Neural crest cell (in vitro differentiated cells): ENCODE measurements at regions not wholly inside any gene's neighbourhood (a gene's known extent, or its start where the extent isn't known, plus 50 kb on each side); places are given as distances from the start of the nearest gene placed in this dataset.
"Not testable (repeated sequence)": the region's sequence is repeated elsewhere in the genome, so short reads cannot be mapped to it uniquely, and the experiment has no call there.

Experiments used
- DNase-seq: peaks from one replicate; pipeline ENCODE4 v3.0.0; 2021; ENCODE audit warnings: low read depth, mixed read lengths, low spot score
- H3K27ac Mint-ChIP-seq: one replicate; pipeline ENCODE4 v1.8.0; 2021; ENCODE audit warnings: mild to moderate bottlenecking, mixed read lengths; ENCODE audit not compliant: unreplicated experiment
- H3K27me3 Mint-ChIP-seq: 2 replicates; pipeline ENCODE4 v1.8.0; 2021; ENCODE audit warnings: low read depth, mild to moderate bottlenecking, mixed read lengths
- H3K36me3 Mint-ChIP-seq: 2 replicates; pipeline ENCODE4 v1.8.0; 2021; ENCODE audit warnings: low read depth, mild to moderate bottlenecking, mixed read lengths
- H3K4me1 Mint-ChIP-seq: 2 replicates; pipeline ENCODE4 v1.8.0; 2021; ENCODE audit warnings: mixed read lengths
- H3K4me3 Mint-ChIP-seq: one replicate; pipeline ENCODE4 v1.8.0; 2021; ENCODE audit warnings: mild to moderate bottlenecking, mixed read lengths
- H3K9me3 Mint-ChIP-seq: 2 replicates; pipeline ENCODE4 v1.8.0; 2021; ENCODE audit warnings: mixed read lengths
- CTCF ChIP-seq: fragments of 200-600 bp; sonication (generic); conservative IDR thresholded peaks from 2 replicates; pipeline ENCODE4 v1.5.0; 2021; ENCODE audit warnings: antibody characterized with exemption, mild to moderate bottlenecking

- no peak for TF ChIP-seq CTCF
- Mint-ChIP-seq H3K4me1 (peaks cover 16% of the 10 kb centered on the region), H3K27ac (no peak overlapping the region), H3K27me3 (no peaks in the 10 kb centered on the region), H3K4me3 (no peak overlapping the region), H3K9me3 (peaks cover 12% of the 10 kb centered on the region), H3K36me3 (peaks cover 6% of the 10 kb centered on the region)
- DNase-seq: no peak
These were observed 109.7 kb downstream of the C12orf75 start for GRCh38 chr12:105440037-105440664.

GRCh38 chr12:105443802-105444652, 113.5 kb downstream of the C12orf75 start:
- Mint-ChIP-seq H3K4me1 (peaks cover 19% of the 10 kb centered on the region), H3K36me3 (peaks cover 6% of the 10 kb centered on the region), H3K4me3 (no peak overlapping the region), H3K27ac (no peak overlapping the region), H3K9me3 (peaks cover 9% of the 10 kb centered on the region), H3K27me3 (no peaks in the 10 kb centered on the region)
- no peak for DNase-seq
- TF ChIP-seq CTCF: no peak

GRCh38 chr12:105444653-105445102, 114.2 kb downstream of the C12orf75 start:
- peaks cover 4% of the 10 kb centered on the region for H3K36me3 Mint-ChIP-seq
- no peaks in the 10 kb centered on the region for H3K27me3 Mint-ChIP-seq
- peaks cover 19% of the 10 kb centered on the region for H3K4me1 Mint-ChIP-seq
- no peak overlapping the region for H3K4me3 Mint-ChIP-seq
- no peak for TF ChIP-seq CTCF
- H3K27ac Mint-ChIP-seq: no peak overlapping the region
- no peak for DNase-seq
- peaks cover 6% of the 10 kb centered on the region for H3K9me3 Mint-ChIP-seq

- Mint-ChIP-seq H3K9me3 (peaks cover under 1% of the 10 kb centered on the region), H3K27me3 (no peaks in the 10 kb centered on the region), H3K4me3 (no peak overlapping the region), H3K36me3 (no peaks in the 10 kb centered on the region), H3K4me1 (peaks cover 19% of the 10 kb centered on the region), H3K27ac (no peak overlapping the region)
- no peak for DNase-seq
- TF ChIP-seq CTCF: no peak
These were observed 114.8 kb downstream of the C12orf75 start for GRCh38 chr12:105445249-105445648.

GRCh38 chr12:105445649-105446048, 115.2 kb downstream of the C12orf75 start:
- DNase-seq: no peak
- no peak overlapping the region for H3K27ac Mint-ChIP-seq
- H3K36me3 Mint-ChIP-seq: no peaks in the 10 kb centered on the region
- peaks cover 19% of the 10 kb centered on the region for H3K4me1 Mint-ChIP-seq
- no peaks in the 10 kb centered on the region for H3K27me3 Mint-ChIP-seq
- no peaks in the 10 kb centered on the region for H3K9me3 Mint-ChIP-seq
- no peak overlapping the region for H3K4me3 Mint-ChIP-seq
- TF ChIP-seq CTCF: no peak

GRCh38 chr12:105446460-105446859, 116.0 kb downstream of the C12orf75 start:
- H3K4me3 Mint-ChIP-seq, DNase-seq, H3K36me3 Mint-ChIP-seq, H3K9me3 Mint-ChIP-seq, H3K27me3 Mint-ChIP-seq, H3K27ac Mint-ChIP-seq: not testable (repeated sequence)
- peaks cover 19% of the 10 kb centered on the region for H3K4me1 Mint-ChIP-seq
